Activated CD4-positive, alpha-beta T cell treated with anti-CD3 and anti-CD28 coated beads, Interleukin-2, amount 10 ng/mL, durations not matched to agents 24 days and 14 days (primary cell): ENCODE measurements at regions not wholly inside any gene's neighbourhood (a gene's known extent, or its start where the extent isn't known, plus 50 kb on each side); places are given as distances from the start of the nearest gene placed in this dataset.

Source experiments
- DNase-seq: peaks from one replicate; pipeline ENCODE4 v3.0.0; 2022
- H3K27ac Mint-ChIP-seq: one replicate; pipeline ENCODE4 v1.8.0; 2022; ENCODE audit warnings: mild to moderate bottlenecking, mixed read lengths
- H3K27me3 Mint-ChIP-seq: one replicate; pipeline ENCODE4 v1.8.0; 2022; ENCODE audit warnings: mixed read lengths
- H3K36me3 Mint-ChIP-seq: one replicate; pipeline ENCODE4 v1.8.0; 2022; ENCODE audit warnings: low read depth, mild to moderate bottlenecking, mixed read lengths
- H3K4me1 Mint-ChIP-seq: one replicate; pipeline ENCODE4 v1.8.0; 2021; ENCODE audit warnings: mixed read lengths
- H3K4me3 Mint-ChIP-seq: one replicate; pipeline ENCODE4 v1.8.0; 2022; ENCODE audit warnings: mild to moderate bottlenecking, moderate library complexity, mixed read lengths
- H3K9me3 Mint-ChIP-seq: one replicate; pipeline ENCODE4 v1.8.0; 2021; ENCODE audit warnings: mixed read lengths
- intact Hi-C: fragments of 100-400 bp; cut with micrococcal nuclease; formaldehyde crosslinking; loops from one replicate; pipeline ENCODE4 v1.15.1; 2023

- Mint-ChIP-seq H3K27ac (no peak overlapping the region), H3K36me3 (no peaks in the 10 kb centered on the region), H3K4me3 (no peak overlapping the region), H3K27me3 (no peaks in the 10 kb centered on the region), H3K9me3 (no peaks in the 10 kb centered on the region), H3K4me1 (no peaks in the 10 kb centered on the region)
- intact Hi-C loops: no loop called here
- no peak for DNase-seq
Measured at GRCh38 chr6:91717094-91717493, 1130.2 kb upstream of the MAP3K7 start.

GRCh38 chr6:91716361-91716760 lies 1129.5 kb upstream of the MAP3K7 start:
- no peak overlapping the region for H3K27ac Mint-ChIP-seq
- no peaks in the 10 kb centered on the region for H3K9me3 Mint-ChIP-seq
- DNase-seq: no peak
- intact Hi-C loops: no loop called here
- H3K4me1 Mint-ChIP-seq: no peaks in the 10 kb centered on the region
- H3K27me3 Mint-ChIP-seq: no peaks in the 10 kb centered on the region
- no peak overlapping the region for H3K4me3 Mint-ChIP-seq
- H3K36me3 Mint-ChIP-seq: no peaks in the 10 kb centered on the region

GRCh38 chr6:91715171-91715805 lies 1128.4 kb upstream of the MAP3K7 start:
- Mint-ChIP-seq H3K27ac (no peak overlapping the region), H3K9me3 (no peaks in the 10 kb centered on the region), H3K36me3 (no peaks in the 10 kb centered on the region), H3K4me1 (no peaks in the 10 kb centered on the region), H3K27me3 (no peaks in the 10 kb centered on the region), H3K4me3 (no peak overlapping the region)
- intact Hi-C loops: no loop called here
- no peak for DNase-seq

GRCh38 chr6:91713911-91714310 lies 1127.0 kb upstream of the MAP3K7 start:
- H3K9me3 Mint-ChIP-seq: no peaks in the 10 kb centered on the region
- H3K27ac Mint-ChIP-seq: no peak overlapping the region
- no peaks in the 10 kb centered on the region for H3K36me3 Mint-ChIP-seq
- DNase-seq: no peak
- H3K27me3 Mint-ChIP-seq: no peaks in the 10 kb centered on the region
- no peaks in the 10 kb centered on the region for H3K4me1 Mint-ChIP-seq
- intact Hi-C loops: no loop called here
- no peak overlapping the region for H3K4me3 Mint-ChIP-seq

GRCh38 chr6:91711518-91711917 lies 1124.6 kb upstream of the MAP3K7 start:
- intact Hi-C loops: no loop called here
- H3K27me3 Mint-ChIP-seq: no peaks in the 10 kb centered on the region
- no peaks in the 10 kb centered on the region for H3K9me3 Mint-ChIP-seq
- no peak overlapping the region for H3K27ac Mint-ChIP-seq
- no peaks in the 10 kb centered on the region for H3K36me3 Mint-ChIP-seq
- no peaks in the 10 kb centered on the region for H3K4me1 Mint-ChIP-seq
- H3K4me3 Mint-ChIP-seq: no peak overlapping the region
- DNase-seq: no peak

- H3K4me1 Mint-ChIP-seq: no peaks in the 10 kb centered on the region
- no peak overlapping the region for H3K4me3 Mint-ChIP-seq
- intact Hi-C loops: no loop called here
- H3K36me3 Mint-ChIP-seq: no peaks in the 10 kb centered on the region
- no peak overlapping the region for H3K27ac Mint-ChIP-seq
- no peaks in the 10 kb centered on the region for H3K9me3 Mint-ChIP-seq
- no peak for DNase-seq
- H3K27me3 Mint-ChIP-seq: no peaks in the 10 kb centered on the region
Measured at GRCh38 chr6:91710342-91710741, 1123.5 kb upstream of the MAP3K7 start.

GRCh38 chr6:91708534-91708933 lies 1121.7 kb upstream of the MAP3K7 start:
- H3K27ac Mint-ChIP-seq: no peak overlapping the region
- H3K27me3 Mint-ChIP-seq: no peaks in the 10 kb centered on the region
- H3K4me1 Mint-ChIP-seq: no peaks in the 10 kb centered on the region
- DNase-seq: no peak
- H3K9me3 Mint-ChIP-seq: no peaks in the 10 kb centered on the region
- H3K36me3 Mint-ChIP-seq: no peaks in the 10 kb centered on the region
- no peak overlapping the region for H3K4me3 Mint-ChIP-seq
- intact Hi-C loops: no loop called here

- H3K4me3 Mint-ChIP-seq: no peak overlapping the region
- H3K9me3 Mint-ChIP-seq: no peaks in the 10 kb centered on the region
- H3K36me3 Mint-ChIP-seq: no peaks in the 10 kb centered on the region
- H3K4me1 Mint-ChIP-seq: no peaks in the 10 kb centered on the region
- no peak for DNase-seq
- H3K27ac Mint-ChIP-seq: no peak overlapping the region
- intact Hi-C loops: no loop called here
- H3K27me3 Mint-ChIP-seq: no peaks in the 10 kb centered on the region
Measured at GRCh38 chr6:91705646-91706045, 1118.8 kb upstream of the MAP3K7 start.

- Mint-ChIP-seq H3K27me3 (no peaks in the 10 kb centered on the region), H3K36me3 (no peaks in the 10 kb centered on the region), H3K27ac (no peak overlapping the region), H3K4me1 (no peaks in the 10 kb centered on the region), H3K9me3 (no peaks in the 10 kb centered on the region), H3K4me3 (no peak overlapping the region)
- DNase-seq: no peak
- intact Hi-C loops: no loop called here
Measured at GRCh38 chr6:91704531-91704930, 1117.7 kb upstream of the MAP3K7 start.

- Mint-ChIP-seq H3K4me3 (no peak overlapping the region), H3K36me3 (no peaks in the 10 kb centered on the region), H3K9me3 (no peaks in the 10 kb centered on the region), H3K27ac (no peak overlapping the region), H3K4me1 (no peaks in the 10 kb centered on the region), H3K27me3 (no peaks in the 10 kb centered on the region)
- DNase-seq: no peak
- intact Hi-C loops: no loop called here
Measured at GRCh38 chr6:91697010-91697695, 1110.3 kb upstream of the MAP3K7 start.

GRCh38 chr6:91695221-91695620 lies 1108.3 kb upstream of the MAP3K7 start:
- DNase-seq: no peak
- no peaks in the 10 kb centered on the region for H3K4me1 Mint-ChIP-seq
- H3K4me3 Mint-ChIP-seq: no peak overlapping the region
- no peak overlapping the region for H3K27ac Mint-ChIP-seq
- intact Hi-C loops: no loop called here
- H3K36me3 Mint-ChIP-seq: no peaks in the 10 kb centered on the region
- H3K9me3 Mint-ChIP-seq: no peaks in the 10 kb centered on the region
- H3K27me3 Mint-ChIP-seq: no peaks in the 10 kb centered on the region

- intact Hi-C loops: no loop called here
- H3K4me1 Mint-ChIP-seq: no peaks in the 10 kb centered on the region
- H3K4me3 Mint-ChIP-seq: no peak overlapping the region
- H3K27ac Mint-ChIP-seq: no peak overlapping the region
- no peaks in the 10 kb centered on the region for H3K27me3 Mint-ChIP-seq
- H3K36me3 Mint-ChIP-seq: no peaks in the 10 kb centered on the region
- H3K9me3 Mint-ChIP-seq: no peaks in the 10 kb centered on the region
- no peak for DNase-seq
Measured at GRCh38 chr6:91694016-91694654, 1107.3 kb upstream of the MAP3K7 start.

GRCh38 chr6:91691449-91691848 lies 1104.6 kb upstream of the MAP3K7 start:
- Mint-ChIP-seq H3K9me3 (no peaks in the 10 kb centered on the region), H3K27me3 (no peaks in the 10 kb centered on the region), H3K4me1 (no peaks in the 10 kb centered on the region), H3K4me3 (no peak overlapping the region), H3K27ac (no peak overlapping the region), H3K36me3 (no peaks in the 10 kb centered on the region)
- DNase-seq: no peak
- intact Hi-C loops: no loop called here

- H3K9me3 Mint-ChIP-seq: no peaks in the 10 kb centered on the region
- H3K27ac Mint-ChIP-seq: no peak overlapping the region
- no peaks in the 10 kb centered on the region for H3K27me3 Mint-ChIP-seq
- no peak for DNase-seq
- no peaks in the 10 kb centered on the region for H3K4me1 Mint-ChIP-seq
- no peak overlapping the region for H3K4me3 Mint-ChIP-seq
- H3K36me3 Mint-ChIP-seq: no peaks in the 10 kb centered on the region
- intact Hi-C loops: no loop called here
Measured at GRCh38 chr6:91683240-91683639, 1096.4 kb upstream of the MAP3K7 start.
